AG04450 (cell line): ENCODE measurements at regions not wholly inside any gene's neighbourhood (a gene's known extent, or its start where the extent isn't known, plus 50 kb on each side); places are given as distances from the start of the nearest gene placed in this dataset.
"Not testable (repeated sequence)": the region's sequence is repeated elsewhere in the genome, so short reads cannot be mapped to it uniquely, and the experiment has no call there.

Experiments
- CTCF ChIA-PET: fragments of 300-600, 350-600 bp; formaldehyde crosslinking; extraction: SDS; loops from one replicate; lab custom pipeline; 2022; ENCODE audit warnings: antibody characterized with exemption, inconsistent platforms; lab: Charles Lee
- POLR2A ChIA-PET: fragments of 350-600 bp; formaldehyde crosslinking; extraction: SDS; loops from one replicate; lab custom pipeline; 2021; ENCODE audit warnings: antibody characterized with exemption, inconsistent platforms; lab: Yijun Ruan, JAX
- DNase-seq: peaks from one replicate; pipeline ENCODE4 v3.0.0-alpha.2; 2011; ENCODE audit warnings: low read depth, low spot score
- H3K27ac ChIP-seq: one replicate; pipeline ENCODE4 v1.5.1; 2012; ENCODE audit warnings: low read depth, low read length, control low read depth
- H3K27me3 ChIP-seq: one replicate; pipeline ENCODE4 v1.6.0; 2012; ENCODE audit warnings: low read length; ENCODE audit not compliant: control insufficient read depth, insufficient read depth
- H3K4me3 ChIP-seq: 2 replicates; pipeline ENCODE4 v1.5.1; 2011; ENCODE audit warnings: mild to moderate bottlenecking, low read depth, low read length, control low read depth
- H3K9me3 ChIP-seq: 2 replicates; pipeline ENCODE4 v1.5.1; 2012; ENCODE audit warnings: low read length; ENCODE audit not compliant: control insufficient read depth, insufficient read depth

GRCh38 chrX:92081250-92081649 is 302.1 kb downstream of the PCDH11X start:
- H3K9me3 ChIP-seq, H3K4me3 ChIP-seq, POLR2A ChIA-PET, DNase-seq, CTCF ChIA-PET, H3K27me3 ChIP-seq, H3K27ac ChIP-seq: not testable (repeated sequence)

GRCh38 chrX:92090756-92091155 is 311.6 kb downstream of the PCDH11X start:
- POLR2A ChIA-PET, H3K9me3 ChIP-seq, H3K27me3 ChIP-seq, H3K27ac ChIP-seq, H3K4me3 ChIP-seq, CTCF ChIA-PET, DNase-seq: not testable (repeated sequence)

DNA sequence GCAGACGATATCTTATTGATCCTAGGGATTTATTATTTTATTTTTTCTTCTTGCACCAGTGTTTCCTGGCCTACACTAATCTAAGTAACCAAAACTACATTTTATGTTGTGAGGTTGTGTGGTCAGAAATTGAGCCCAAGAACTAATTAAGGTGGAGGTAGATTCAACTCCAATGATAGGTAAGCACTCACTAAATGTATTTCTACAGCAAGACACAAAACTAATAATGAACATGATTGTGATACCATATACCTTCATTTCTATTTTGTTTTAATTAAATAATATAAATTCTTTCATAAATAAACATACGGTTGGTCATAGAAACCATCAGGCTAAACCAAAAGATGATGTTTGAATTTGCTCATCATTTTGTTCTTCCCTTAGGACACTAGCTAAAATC is 319.0 kb downstream of the PCDH11X start:
- POLR2A ChIA-PET, DNase-seq, H3K27me3 ChIP-seq, H3K4me3 ChIP-seq, CTCF ChIA-PET, H3K9me3 ChIP-seq, H3K27ac ChIP-seq: not testable (repeated sequence)

DNA sequence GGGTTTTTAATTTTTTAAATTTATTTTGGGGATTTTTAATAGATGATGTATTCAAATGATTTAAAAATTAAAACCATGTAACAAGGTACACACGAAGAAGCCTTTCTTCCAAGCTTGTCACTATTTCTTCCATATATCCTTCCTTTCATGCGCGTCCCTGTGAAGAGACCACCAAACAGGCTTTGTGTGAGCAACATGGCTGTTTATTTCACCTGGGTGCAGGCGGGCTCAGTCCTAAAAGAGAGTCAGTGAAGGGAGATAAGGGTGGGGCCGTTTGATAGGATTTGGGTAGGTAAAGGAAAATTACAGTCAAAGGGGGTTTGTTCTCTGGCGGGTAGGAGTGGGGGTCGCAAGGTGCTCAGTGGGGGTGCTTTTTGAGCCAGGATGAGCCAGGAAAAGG is 320.9 kb downstream of the PCDH11X start:
- POLR2A ChIA-PET, H3K27me3 ChIP-seq, H3K4me3 ChIP-seq: not testable (repeated sequence)

GRCh38 chrX:92105693-92106092 is 326.5 kb downstream of the PCDH11X start:
- CTCF ChIA-PET, POLR2A ChIA-PET, H3K27ac ChIP-seq, H3K27me3 ChIP-seq, H3K9me3 ChIP-seq, H3K4me3 ChIP-seq, DNase-seq: not testable (repeated sequence)

More for the DNA sequence above, 320.9 kb downstream of the PCDH11X start:
- H3K9me3 ChIP-seq, CTCF ChIA-PET, DNase-seq, H3K27ac ChIP-seq: not testable (repeated sequence)

- DNase-seq, H3K4me3 ChIP-seq, H3K9me3 ChIP-seq, H3K27me3 ChIP-seq, CTCF ChIA-PET, POLR2A ChIA-PET, H3K27ac ChIP-seq: not testable (repeated sequence)
These were observed 327.5 kb downstream of the PCDH11X start for GRCh38 chrX:92106671-92107070.

GRCh38 chrX:92110410-92110911 is 331.3 kb downstream of the PCDH11X start:
- H3K9me3 ChIP-seq, CTCF ChIA-PET, H3K27ac ChIP-seq, DNase-seq, H3K4me3 ChIP-seq, POLR2A ChIA-PET, H3K27me3 ChIP-seq: not testable (repeated sequence)

- DNase-seq, H3K27me3 ChIP-seq, H3K27ac ChIP-seq, POLR2A ChIA-PET, H3K9me3 ChIP-seq, H3K4me3 ChIP-seq, CTCF ChIA-PET: not testable (repeated sequence)
These were observed 338.5 kb downstream of the PCDH11X start for GRCh38 chrX:92117701-92118100.

DNA sequence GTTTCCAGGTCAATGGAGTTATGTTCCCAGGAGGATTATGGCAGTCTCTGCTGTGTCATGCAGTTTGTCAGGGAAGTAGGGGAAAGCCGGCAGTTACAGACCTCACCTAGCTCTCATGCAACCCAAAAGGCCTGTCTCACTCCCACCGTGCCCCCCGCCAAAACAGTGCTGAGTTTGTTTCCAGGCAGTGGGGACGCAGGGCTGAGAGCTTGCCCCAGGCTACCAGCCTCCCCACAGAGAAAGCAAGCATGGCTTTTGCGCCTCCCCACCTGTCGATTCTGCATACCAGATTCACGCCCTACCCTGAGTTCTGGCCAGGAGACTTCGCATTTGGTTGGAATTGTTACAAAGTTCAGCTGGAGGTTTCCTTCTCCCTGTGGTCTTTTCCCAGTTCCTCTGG is 383.9 kb downstream of the PCDH11X start:
- POLR2A ChIA-PET, H3K4me3 ChIP-seq, H3K27ac ChIP-seq, H3K9me3 ChIP-seq, CTCF ChIA-PET, DNase-seq, H3K27me3 ChIP-seq: not testable (repeated sequence)
